ENCODE measurements at regions not wholly inside any gene's neighbourhood (a gene's known extent, or its start where the extent isn't known, plus 50 kb on each side); places are given as distances from the start of the nearest gene placed in this dataset.
"Not testable (repeated sequence)": the region's sequence is repeated elsewhere in the genome, so short reads cannot be mapped to it uniquely, and the experiment has no call there.

GRCh38 chr5:103973669-103974068 lies 411.1 kb upstream of the NUDT12 start:
- no peak for DNase-seq

DNA sequence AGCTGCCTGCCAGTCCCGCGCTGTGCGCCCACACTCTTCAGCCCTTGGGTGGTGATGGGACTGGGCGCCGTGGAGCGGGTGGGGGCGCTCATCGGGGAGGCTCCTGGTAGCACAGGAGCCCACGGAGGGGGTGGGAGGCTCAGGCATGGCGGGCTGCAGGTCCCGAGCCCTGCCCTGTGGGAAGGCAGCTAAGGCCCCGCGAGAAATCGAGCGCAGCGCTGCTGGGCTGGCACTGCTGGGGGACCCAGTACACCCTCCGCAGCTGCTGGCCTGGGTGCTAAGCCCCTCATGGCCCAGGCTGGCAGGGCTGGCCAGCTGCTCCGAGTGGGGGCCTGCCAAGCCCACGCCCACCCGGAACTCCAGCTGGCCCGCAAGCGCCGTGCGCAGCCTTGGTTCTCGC lies 403.7 kb upstream of the NUDT12 start:
- DNase-seq: not testable (repeated sequence)

DNA sequence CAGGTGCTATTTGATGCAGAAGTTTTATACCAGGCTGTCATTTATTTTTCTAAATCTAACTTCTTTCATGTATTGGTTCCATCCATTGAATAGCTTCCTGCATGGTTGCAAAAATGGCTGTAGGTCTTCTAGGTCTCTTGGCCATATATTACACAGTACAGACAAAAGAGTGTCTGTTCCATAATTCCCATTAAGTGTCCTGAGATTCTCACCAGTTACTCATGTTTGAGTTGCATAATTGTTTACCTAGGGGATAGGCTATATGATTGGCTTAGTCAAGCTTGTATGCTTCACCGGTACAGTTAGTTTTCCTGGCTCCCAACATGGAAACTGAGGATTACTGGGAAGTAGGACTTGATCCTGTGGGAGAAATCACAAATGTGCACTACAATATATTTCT lies 399.4 kb upstream of the NUDT12 start:
- DNase-seq: no peak

GRCh38 chr5:103953601-103954382 lies 391.2 kb upstream of the NUDT12 start:
- DNase-seq: no peak

- no peak for DNase-seq
These were observed 389.2 kb upstream of the NUDT12 start for GRCh38 chr5:103951776-103952175.

DNA sequence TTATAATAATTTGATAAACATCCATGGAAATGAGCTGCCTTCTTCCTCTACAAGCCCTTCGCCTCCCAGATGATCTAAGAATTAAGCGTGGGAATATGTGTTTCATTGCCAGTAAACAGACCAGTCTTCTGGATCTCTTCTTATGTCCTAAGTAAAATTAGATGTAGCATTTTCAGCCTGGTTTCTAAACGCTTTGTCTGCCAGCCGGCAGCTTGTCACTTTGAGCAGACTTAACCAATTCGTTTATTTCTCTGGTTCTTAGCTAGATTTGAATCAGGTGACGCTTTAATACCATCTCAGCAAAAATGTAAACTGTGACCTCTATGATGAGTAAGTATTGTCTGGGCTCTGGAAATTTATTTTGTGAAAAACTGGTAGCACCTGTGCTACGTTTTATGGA lies 380.6 kb upstream of the NUDT12 start:
- DNase-seq: no peak

DNA sequence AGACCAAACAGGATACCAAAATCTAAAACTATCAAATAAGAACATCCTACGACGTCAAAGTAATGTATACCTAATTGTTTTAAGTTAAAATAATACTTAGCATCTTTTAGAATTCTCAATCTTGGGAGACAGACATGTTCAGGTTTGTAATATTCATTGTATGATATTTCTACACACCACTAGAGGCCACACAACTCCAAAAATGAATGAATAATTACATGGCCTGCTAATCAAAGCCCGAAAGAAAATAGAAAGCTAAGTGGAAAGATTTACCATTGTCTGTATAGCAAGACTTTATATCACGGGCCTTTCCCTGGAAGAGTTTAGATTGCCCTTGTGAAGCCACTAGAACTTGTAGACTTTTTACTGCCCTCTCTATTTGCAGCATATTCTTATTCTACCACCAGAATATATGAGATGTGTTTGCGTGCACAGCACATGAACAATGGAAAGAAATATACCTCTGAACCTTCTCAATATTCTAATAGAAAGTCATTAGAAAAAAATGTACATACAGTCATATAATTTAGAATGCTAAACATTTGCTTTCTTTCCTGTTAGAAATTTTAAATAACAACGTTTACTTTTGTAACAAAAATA lies 380.1 kb upstream of the NUDT12 start:
- DNase-seq: no peak

- no peak for DNase-seq
These were observed 379.0 kb upstream of the NUDT12 start for GRCh38 chr5:103941596-103941995.

- DNase-seq: no peak
These were observed 375.6 kb upstream of the NUDT12 start for GRCh38 chr5:103938146-103938695.

GRCh38 chr5:103929338-103930013 lies 366.9 kb upstream of the NUDT12 start:
- no peak for DNase-seq

DNA sequence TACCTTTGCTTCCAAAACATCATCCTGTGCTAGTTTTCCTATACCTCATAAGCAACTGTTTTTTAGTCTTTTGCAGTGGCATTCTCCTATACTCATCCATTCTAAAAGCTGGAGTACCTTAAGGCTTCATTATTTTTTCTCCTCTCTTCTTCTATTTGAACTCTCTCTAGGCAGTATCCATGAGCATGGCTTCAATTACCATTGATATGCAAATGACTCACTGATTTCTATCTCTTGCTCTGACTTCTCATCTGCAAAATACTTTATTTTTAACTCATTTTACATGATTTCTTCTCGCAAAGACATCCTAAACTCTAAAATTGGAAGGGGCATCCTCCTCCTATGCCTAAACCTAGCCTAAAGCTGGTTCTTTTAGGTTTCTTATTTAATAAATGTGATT lies 365.1 kb upstream of the NUDT12 start:
- no peak for DNase-seq

GRCh38 chr5:103923616-103924168 lies 361.1 kb upstream of the NUDT12 start:
- DNase-seq: no peak

DNA sequence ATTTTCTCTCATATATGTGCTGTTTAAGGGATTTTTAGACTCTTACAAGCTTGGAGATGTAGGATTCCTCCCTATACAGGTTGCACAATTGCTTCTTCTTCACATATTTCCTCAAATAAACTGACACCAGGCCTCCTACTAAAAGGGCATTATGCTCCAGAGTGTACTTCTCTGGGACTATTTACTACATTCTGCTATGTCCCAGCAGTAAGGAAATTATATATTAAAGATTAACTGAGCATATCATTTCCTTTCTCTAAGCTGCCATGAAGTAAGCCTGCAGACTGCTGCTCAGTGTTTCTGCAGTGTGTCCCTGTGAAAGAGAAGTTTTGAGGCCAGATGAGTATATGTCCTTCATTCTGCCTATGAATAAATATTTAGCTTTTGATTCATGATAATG lies 356.9 kb upstream of the NUDT12 start:
- DNase-seq: no peak

DNA sequence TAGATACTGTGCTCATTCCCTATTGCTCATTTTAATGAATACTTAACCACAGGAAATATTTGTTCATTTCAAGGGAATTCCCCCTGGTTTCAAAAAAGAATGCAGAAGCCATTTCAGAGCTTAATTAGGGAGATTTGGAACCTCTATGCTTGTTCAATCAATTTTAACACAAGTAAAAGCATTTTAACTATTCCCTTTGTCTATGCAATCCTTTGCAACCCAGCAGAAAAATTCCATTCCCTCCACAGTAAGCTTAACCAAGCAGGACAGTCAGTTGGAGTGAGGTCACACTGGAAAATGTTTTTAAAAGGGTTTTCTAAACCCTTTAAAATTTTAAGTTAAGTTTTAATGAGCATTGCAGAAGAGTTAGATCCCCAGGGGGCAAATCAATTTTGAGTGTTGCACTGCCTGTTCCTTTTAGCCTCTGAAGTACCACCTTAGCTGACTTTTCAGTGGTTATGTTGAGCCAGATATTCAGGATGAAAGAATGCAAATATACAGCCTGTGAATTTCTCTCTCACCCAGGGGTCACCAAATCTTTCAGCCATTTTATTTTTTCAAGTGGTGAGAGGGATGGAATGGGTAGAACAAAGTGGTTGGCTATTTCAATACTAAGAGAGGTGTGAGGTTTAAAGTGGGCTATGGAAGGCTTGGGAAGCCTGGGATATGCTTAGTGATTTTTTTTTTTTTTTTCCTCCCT lies 356.2 kb upstream of the NUDT12 start:
- DNase-seq: no peak

- DNase-seq: no peak
These were observed 352.5 kb upstream of the NUDT12 start for GRCh38 chr5:103915081-103915480.

- no peak for DNase-seq
These were observed 348.2 kb upstream of the NUDT12 start for GRCh38 chr5:103910786-103911185.

GRCh38 chr5:103910011-103910410 lies 347.4 kb upstream of the NUDT12 start:
- no peak for DNase-seq

DNA sequence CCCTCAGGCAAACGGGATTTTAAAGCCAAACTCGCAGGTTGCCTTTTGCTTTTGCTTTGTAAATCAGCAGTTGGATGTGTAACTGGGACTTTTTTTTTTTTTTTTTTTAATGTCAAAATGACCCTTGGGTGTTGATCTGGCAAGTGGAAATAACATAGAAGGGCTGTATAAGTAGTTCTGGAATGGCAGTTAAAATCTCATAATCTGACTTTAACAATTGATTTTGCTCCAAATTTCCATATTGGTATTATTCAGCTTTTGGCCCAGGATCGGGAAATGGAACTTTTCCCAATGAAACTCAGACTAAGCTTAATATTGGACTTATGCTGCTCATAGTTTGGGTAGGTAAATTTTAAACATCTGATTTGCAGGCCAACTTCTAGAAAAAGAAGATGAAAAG lies 346.8 kb upstream of the NUDT12 start:
- DNase-seq: no peak

DNA sequence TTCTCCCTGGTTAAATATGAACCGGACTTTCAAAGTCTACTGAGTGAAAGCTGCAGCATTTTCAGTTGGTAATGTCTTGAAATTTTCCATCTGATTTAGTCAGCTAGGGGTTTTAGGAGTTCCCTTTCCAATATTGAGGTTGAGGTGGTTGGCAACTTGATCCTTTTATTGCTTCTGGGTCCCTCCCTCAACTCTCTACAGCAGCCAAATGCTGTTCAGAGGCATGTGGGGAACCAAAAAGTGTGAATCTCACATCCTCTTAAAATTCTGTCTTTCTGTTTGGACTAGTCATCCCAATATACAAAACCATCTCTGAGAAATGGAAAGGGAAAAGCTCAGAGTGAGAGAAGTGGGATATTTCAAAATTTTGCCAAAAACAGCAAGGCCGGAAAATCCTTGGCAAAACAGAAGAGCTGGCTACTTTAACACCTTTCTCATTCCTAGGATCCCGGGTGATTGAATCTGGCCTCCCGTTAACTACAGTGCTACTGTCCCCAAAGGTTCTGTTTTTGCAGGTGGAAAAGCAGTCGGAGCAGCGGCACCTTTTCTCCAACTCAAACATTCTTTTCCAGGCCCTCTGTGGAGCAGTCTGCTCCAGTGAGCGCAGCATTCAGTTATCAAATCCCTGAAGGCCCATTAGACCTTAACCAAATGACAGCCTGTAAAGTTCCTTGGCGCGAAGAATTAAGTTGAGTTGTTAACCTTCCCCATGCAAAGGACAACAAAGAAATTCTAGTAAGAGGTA lies 345.9 kb upstream of the NUDT12 start:
- DNase-seq: no peak

DNA sequence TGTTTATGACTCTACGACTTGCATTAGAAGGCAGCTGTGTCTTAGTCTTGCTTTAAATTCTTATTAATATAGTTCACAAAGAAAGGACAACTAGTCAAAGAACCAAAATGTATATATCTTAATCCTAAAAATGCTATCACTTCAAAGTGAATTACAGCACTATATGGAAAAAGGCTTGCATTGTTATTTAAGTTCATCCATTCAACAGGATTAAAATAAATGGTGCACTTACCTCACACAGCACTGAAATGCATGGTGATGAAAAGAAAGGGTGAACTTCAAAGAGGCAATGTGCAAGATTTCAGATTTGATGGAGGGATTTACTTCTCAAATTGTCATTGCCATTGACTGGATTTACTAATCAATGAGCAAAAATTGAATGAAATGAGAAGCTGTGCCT lies 344.4 kb upstream of the NUDT12 start:
- no peak for DNase-seq

GRCh38 chr5:103904651-103905050 lies 342.1 kb upstream of the NUDT12 start:
- DNase-seq: no peak

DNA sequence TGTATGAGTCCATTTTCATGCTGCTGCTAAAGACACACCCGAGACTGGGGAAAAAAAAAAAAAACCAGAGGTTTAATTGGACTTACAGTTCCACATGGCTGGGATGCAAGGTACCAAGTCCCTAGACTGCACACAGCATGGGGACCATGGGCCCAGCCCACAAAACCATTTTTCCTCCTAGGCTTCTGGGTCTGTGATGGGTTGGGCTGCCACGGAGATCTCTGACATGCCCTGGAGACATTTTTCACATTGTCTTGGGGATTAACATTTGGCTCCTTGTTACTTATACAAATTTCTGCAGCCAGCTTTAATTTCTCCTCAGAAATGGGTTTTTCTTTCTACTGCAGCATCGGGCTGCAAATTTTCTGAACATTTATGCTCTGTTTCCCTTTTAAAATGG lies 340.3 kb upstream of the NUDT12 start:
- no peak for DNase-seq
